PC-9 (cell line): ENCODE measurements at regions not wholly inside any gene's neighbourhood (a gene's known extent, or its start where the extent isn't known, plus 50 kb on each side); places are given as distances from the start of the nearest gene placed in this dataset.

Experiments used
- BruUV-seq: library from RNA; stranded (reverse); fragments of 400-500 nt; replicated peaks from 2 replicates; lab custom pipeline; 2021; lab: Mats Ljungman, UMichigan
- CTCF ChIA-PET: fragments of 300-600 bp; sonication (Branson Sonifier 250); formaldehyde crosslinking; loops from one replicate; lab custom pipeline; 2022; ENCODE audit warnings: antibody characterized with exemption; lab: Charles Lee
- POLR2A ChIA-PET: fragments of 300-600 bp; sonication (Branson Sonifier 250); formaldehyde crosslinking; loops from one replicate; lab custom pipeline; 2022; ENCODE audit warnings: antibody characterized with exemption; ENCODE audit not compliant: unreplicated experiment; lab: Charles Lee
- DNase-seq, 2 experiments: peaks; one replicate each; pipeline versions ENCODE4 v3.0.0 to v3.0.0-alpha.2; 2015 to 2022; ENCODE audit warnings: mixed read lengths in 1 of 2
- H2AFZ ChIP-seq: fragments of 200-600 bp; sonication (generic); 2 replicates; pipeline ENCODE4 v1.8.1; 2017; ENCODE audit warnings: antibody characterized with exemption
- H3F3A ChIP-seq: fragments of 200-600 bp; sonication (generic); 2 replicates; pipeline ENCODE4 v1.8.1; 2017; ENCODE audit warnings: antibody characterized with exemption, mild to moderate bottlenecking, low read depth; ENCODE audit not compliant: insufficient read depth
- H3K27ac ChIP-seq: fragments of 200-600 bp; sonication (generic); 2 replicates; pipeline ENCODE4 v1.6.1; 2016; ENCODE audit warnings: mixed run types
- H3K27me3 ChIP-seq: fragments of 200-600 bp; sonication (generic); 2 replicates; pipeline ENCODE4 v1.6.1; 2016; ENCODE audit warnings: low read depth, mixed run types; ENCODE audit not compliant: insufficient read depth
- H3K36me3 ChIP-seq: fragments of 200-600 bp; sonication (generic); 2 replicates; pipeline ENCODE4 v1.6.1; 2016; ENCODE audit warnings: low read depth, mixed run types
- H3K4me1 ChIP-seq: fragments of 200-600 bp; sonication (generic); replicated peaks from 2 replicates; pipeline ENCODE4 v1.6.1; 2016; ENCODE audit warnings: mixed run types; ENCODE audit not compliant: insufficient read depth
- H3K4me2 ChIP-seq: fragments of 200-600 bp; sonication (generic); 2 replicates; pipeline ENCODE4 v1.6.1; 2017; ENCODE audit warnings: mixed run types
- H3K4me3 ChIP-seq: fragments of 200-600 bp; sonication (generic); 2 replicates; pipeline ENCODE4 v1.6.1; 2016; ENCODE audit warnings: mixed run types
- H3K79me2 ChIP-seq: fragments of 200-600 bp; sonication (generic); 2 replicates; pipeline ENCODE4 v1.6.1; 2017; ENCODE audit warnings: low read depth, mixed run types
- H3K9me2 ChIP-seq: fragments of 200-600 bp; sonication (generic); 2 replicates; pipeline ENCODE4 v1.8.1; 2017; ENCODE audit warnings: mild to moderate bottlenecking; ENCODE audit not compliant: insufficient read depth
- H3K9me3 ChIP-seq: fragments of 200-600 bp; sonication (generic); 2 replicates; pipeline ENCODE4 v1.8.1; 2016; ENCODE audit warnings: low read depth; ENCODE audit not compliant: insufficient read depth
- H4K20me1 ChIP-seq: fragments of 200-600 bp; sonication (generic); 2 replicates; pipeline ENCODE4 v1.8.1; 2017; ENCODE audit not compliant: insufficient read depth
- EZH2 ChIP-seq: fragments of 200-600 bp; sonication (generic); IDR thresholded peaks from 2 replicates; pipeline ENCODE4 v1.8.0; 2017; ENCODE audit warnings: antibody characterized with exemption, low read depth
- intact Hi-C: fragments of 100-400 bp; cut with micrococcal nuclease; formaldehyde crosslinking; loops from one replicate; pipeline ENCODE4 v1.10.0; 2022; ENCODE audit not compliant: unreplicated experiment
- TF ChIP-seq, protein P1 (sequence below): fragments of 200-600 bp; sonication (generic); conservative IDR thresholded peaks from 2 replicates; pipeline ENCODE4 v1.6.1; 2017; ENCODE audit warnings: mixed run types, antibody characterized with exemption, mild to moderate bottlenecking, moderate library complexity

DNA sequence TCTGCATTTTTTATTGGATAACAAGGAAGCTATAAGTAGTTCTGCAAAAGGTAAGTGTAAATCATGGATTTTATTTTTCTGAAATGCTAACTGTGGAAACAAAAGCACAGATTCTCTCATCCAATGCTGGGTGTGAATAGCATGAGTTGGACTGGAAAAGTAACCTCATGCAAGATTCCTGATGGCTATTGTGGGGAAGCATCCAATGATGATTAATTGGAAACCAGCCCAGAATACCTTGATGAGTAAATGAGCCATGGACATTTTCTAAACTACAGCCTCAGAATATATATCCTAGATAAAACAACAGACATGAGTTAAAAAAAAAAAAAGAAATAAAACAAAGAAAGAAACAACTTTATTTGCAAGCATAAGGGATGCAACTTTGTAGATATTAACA lies 934.6 kb downstream of the CCSER2 start:
- Histone ChIP-seq H3K36me3 (no peaks in the 10 kb centered on the region), H3K79me2 (no peaks in the 10 kb centered on the region), H3K4me2 (no peak overlapping the region), H3K9me3 (no peaks in the 10 kb centered on the region), H3K27ac (no peak overlapping the region), H2AFZ (no peak overlapping the region), H3F3A (no peaks in the 10 kb centered on the region), H4K20me1 (no peaks in the 10 kb centered on the region), H3K4me1 (no peaks in the 10 kb centered on the region), H3K9me2 (no peaks in the 10 kb centered on the region), H3K4me3 (no peak overlapping the region), H3K27me3 (no peaks in the 10 kb centered on the region)
- intact Hi-C loops, result no loop called here
- ChIA-PET CTCF (no interaction called here), POLR2A (no interaction called here)
- TF ChIP-seq EZH2, result no peak
- TF ChIP-seq, protein P1, sequence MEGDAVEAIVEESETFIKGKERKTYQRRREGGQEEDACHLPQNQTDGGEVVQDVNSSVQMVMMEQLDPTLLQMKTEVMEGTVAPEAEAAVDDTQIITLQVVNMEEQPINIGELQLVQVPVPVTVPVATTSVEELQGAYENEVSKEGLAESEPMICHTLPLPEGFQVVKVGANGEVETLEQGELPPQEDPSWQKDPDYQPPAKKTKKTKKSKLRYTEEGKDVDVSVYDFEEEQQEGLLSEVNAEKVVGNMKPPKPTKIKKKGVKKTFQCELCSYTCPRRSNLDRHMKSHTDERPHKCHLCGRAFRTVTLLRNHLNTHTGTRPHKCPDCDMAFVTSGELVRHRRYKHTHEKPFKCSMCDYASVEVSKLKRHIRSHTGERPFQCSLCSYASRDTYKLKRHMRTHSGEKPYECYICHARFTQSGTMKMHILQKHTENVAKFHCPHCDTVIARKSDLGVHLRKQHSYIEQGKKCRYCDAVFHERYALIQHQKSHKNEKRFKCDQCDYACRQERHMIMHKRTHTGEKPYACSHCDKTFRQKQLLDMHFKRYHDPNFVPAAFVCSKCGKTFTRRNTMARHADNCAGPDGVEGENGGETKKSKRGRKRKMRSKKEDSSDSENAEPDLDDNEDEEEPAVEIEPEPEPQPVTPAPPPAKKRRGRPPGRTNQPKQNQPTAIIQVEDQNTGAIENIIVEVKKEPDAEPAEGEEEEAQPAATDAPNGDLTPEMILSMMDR, result no peak
- no peak for DNase-seq
- BruUV-seq, result no TSS peak

DNA sequence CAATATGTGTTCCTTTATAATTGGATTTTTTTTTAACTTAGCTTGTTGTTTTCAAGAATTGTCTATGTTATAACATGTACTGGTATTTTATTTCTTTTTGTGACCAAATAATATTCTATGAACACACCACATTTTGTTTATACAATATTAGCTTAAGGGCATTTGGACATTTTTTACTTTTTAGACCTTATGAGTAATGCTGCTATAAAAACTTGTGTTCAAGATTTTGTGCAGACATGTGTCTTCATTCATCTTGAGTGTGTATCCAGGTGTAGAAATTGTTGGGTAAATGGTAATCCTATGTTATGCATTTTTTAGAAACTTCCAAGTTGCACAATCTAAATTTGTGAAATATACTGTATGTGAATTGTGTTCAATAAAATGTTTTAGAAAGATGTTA lies 936.7 kb downstream of the CCSER2 start:
- intact Hi-C loops, result no loop called here
- Histone ChIP-seq H3K36me3 (no peaks in the 10 kb centered on the region), H3K4me1 (no peaks in the 10 kb centered on the region), H4K20me1 (no peaks in the 10 kb centered on the region), H3K79me2 (no peaks in the 10 kb centered on the region), H3F3A (no peaks in the 10 kb centered on the region), H3K9me3 (no peaks in the 10 kb centered on the region), H3K27ac (no peak overlapping the region), H2AFZ (no peak overlapping the region), H3K4me2 (no peak overlapping the region), H3K9me2 (no peaks in the 10 kb centered on the region), H3K4me3 (no peak overlapping the region), H3K27me3 (no peaks in the 10 kb centered on the region)
- TF ChIP-seq, protein P1, result no peak
- TF ChIP-seq EZH2, result no peak
- BruUV-seq, result no TSS peak
- CTCF ChIA-PET, result no interaction called here
- POLR2A ChIA-PET, result no interaction called here
- DNase-seq, result no peak

DNA sequence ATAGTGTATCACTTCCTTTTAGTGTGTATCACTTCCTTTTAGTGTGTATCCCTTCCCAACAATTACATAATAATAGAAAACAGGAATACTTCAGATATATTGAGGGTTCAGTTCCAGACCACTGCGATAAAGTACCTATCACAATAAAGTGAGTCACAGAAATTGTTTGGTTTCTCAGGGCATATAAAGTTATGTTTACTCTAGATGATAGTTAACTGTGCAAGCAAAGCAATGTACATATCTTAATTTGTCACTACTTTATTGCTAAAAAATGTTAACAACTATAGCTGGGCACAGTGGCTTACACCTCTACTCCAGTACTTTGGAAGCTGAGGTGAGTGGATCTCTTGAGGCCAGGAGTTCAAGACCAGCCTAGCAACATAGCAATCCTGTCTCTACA lies 938.4 kb downstream of the CCSER2 start:
- Histone ChIP-seq H3K9me2 (no peaks in the 10 kb centered on the region), H3K79me2 (no peaks in the 10 kb centered on the region), H2AFZ (no peak overlapping the region), H3K9me3 (no peaks in the 10 kb centered on the region), H3K27ac (no peak overlapping the region), H3K4me1 (no peaks in the 10 kb centered on the region), H3F3A (no peaks in the 10 kb centered on the region), H3K27me3 (no peaks in the 10 kb centered on the region), H3K4me3 (no peak overlapping the region), H3K36me3 (no peaks in the 10 kb centered on the region), H4K20me1 (no peaks in the 10 kb centered on the region), H3K4me2 (no peak overlapping the region)
- TF ChIP-seq, protein P1, result no peak
- TF ChIP-seq EZH2, result no peak
- POLR2A ChIA-PET, result no interaction called here
- no TSS peak for BruUV-seq
- intact Hi-C loops, result no loop called here
- no peak for DNase-seq
- CTCF ChIA-PET, result no interaction called here
